Activated CD4-positive, alpha-beta T cell treated with anti-CD3 and anti-CD28 coated beads, Interleukin-2, amount 10 ng/mL, durations not matched to agents 24 days and 14 days (primary cell): ENCODE measurements at regions not wholly inside any gene's neighbourhood (a gene's known extent, or its start where the extent isn't known, plus 50 kb on each side); places are given as distances from the start of the nearest gene placed in this dataset.

ENCODE experiments used
- DNase-seq: peaks from one replicate; pipeline ENCODE4 v3.0.0; 2022
- H3K27ac Mint-ChIP-seq: one replicate; pipeline ENCODE4 v1.8.0; 2022; ENCODE audit warnings: mild to moderate bottlenecking, mixed read lengths
- H3K27me3 Mint-ChIP-seq: one replicate; pipeline ENCODE4 v1.8.0; 2022; ENCODE audit warnings: mixed read lengths
- H3K36me3 Mint-ChIP-seq: one replicate; pipeline ENCODE4 v1.8.0; 2022; ENCODE audit warnings: low read depth, mild to moderate bottlenecking, mixed read lengths
- H3K4me1 Mint-ChIP-seq: one replicate; pipeline ENCODE4 v1.8.0; 2021; ENCODE audit warnings: mixed read lengths
- H3K4me3 Mint-ChIP-seq: one replicate; pipeline ENCODE4 v1.8.0; 2022; ENCODE audit warnings: mild to moderate bottlenecking, moderate library complexity, mixed read lengths
- H3K9me3 Mint-ChIP-seq: one replicate; pipeline ENCODE4 v1.8.0; 2021; ENCODE audit warnings: mixed read lengths
- intact Hi-C: fragments of 100-400 bp; cut with micrococcal nuclease; formaldehyde crosslinking; loops from one replicate; pipeline ENCODE4 v1.15.1; 2023

- Mint-ChIP-seq H3K27ac (no peak overlapping the region), H3K9me3 (no peaks in the 10 kb centered on the region), H3K4me3 (no peak overlapping the region), H3K36me3 (no peaks in the 10 kb centered on the region), H3K4me1 (peaks cover 6% of the 10 kb centered on the region), H3K27me3 (peaks cover 28% of the 10 kb centered on the region)
- no peak for DNase-seq
- intact Hi-C loops = no loop called here
These were observed 192.9 kb upstream of the POU3F3 start for GRCh38 chr2:104660991-104661390.

- H3K4me3 Mint-ChIP-seq = no peak overlapping the region
- no peaks in the 10 kb centered on the region for H3K9me3 Mint-ChIP-seq
These were observed 189.2 kb upstream of the POU3F3 start for GRCh38 chr2:104664672-104665071.

GRCh38 chr2:104668631-104669030 is 185.3 kb upstream of the POU3F3 start:
- Mint-ChIP-seq H3K27ac (no peak overlapping the region), H3K4me1 (no peaks in the 10 kb centered on the region), H3K9me3 (no peaks in the 10 kb centered on the region), H3K4me3 (no peak overlapping the region), H3K27me3 (peaks cover 2% of the 10 kb centered on the region), H3K36me3 (no peaks in the 10 kb centered on the region)
- intact Hi-C loops = no loop called here
- DNase-seq = no peak

More at GRCh38 chr2:104664672-104665071, 189.2 kb upstream of the POU3F3 start:
- DNase-seq = no peak
- Mint-ChIP-seq H3K36me3 (no peaks in the 10 kb centered on the region), H3K27ac (no peak overlapping the region), H3K27me3 (peaks cover 13% of the 10 kb centered on the region), H3K4me1 (no peaks in the 10 kb centered on the region)
- intact Hi-C loops = no loop called here

- H3K9me3 Mint-ChIP-seq = no peaks in the 10 kb centered on the region
- no peaks in the 10 kb centered on the region for H3K36me3 Mint-ChIP-seq
- DNase-seq = no peak
- no peaks in the 10 kb centered on the region for H3K4me1 Mint-ChIP-seq
- no peak overlapping the region for H3K4me3 Mint-ChIP-seq
- intact Hi-C loops = no loop called here
- no peak overlapping the region for H3K27ac Mint-ChIP-seq
- H3K27me3 Mint-ChIP-seq = no peaks in the 10 kb centered on the region
These were observed 180.7 kb upstream of the POU3F3 start for GRCh38 chr2:104673225-104673624.

GRCh38 chr2:104678181-104678580 is 175.7 kb upstream of the POU3F3 start:
- H3K9me3 Mint-ChIP-seq = no peaks in the 10 kb centered on the region
- intact Hi-C loops = no loop called here
- no peak overlapping the region for H3K27ac Mint-ChIP-seq
- H3K4me3 Mint-ChIP-seq = no peak overlapping the region
- no peaks in the 10 kb centered on the region for H3K27me3 Mint-ChIP-seq
- no peaks in the 10 kb centered on the region for H3K4me1 Mint-ChIP-seq
- no peaks in the 10 kb centered on the region for H3K36me3 Mint-ChIP-seq
- no peak for DNase-seq

GRCh38 chr2:104685591-104685990 is 168.3 kb upstream of the POU3F3 start:
- DNase-seq = no peak
- Mint-ChIP-seq H3K36me3 (no peaks in the 10 kb centered on the region), H3K27ac (no peak overlapping the region), H3K27me3 (no peaks in the 10 kb centered on the region), H3K9me3 (no peaks in the 10 kb centered on the region), H3K4me1 (no peaks in the 10 kb centered on the region), H3K4me3 (no peak overlapping the region)
- intact Hi-C loops = no loop called here

- Mint-ChIP-seq H3K4me3 (no peak overlapping the region), H3K4me1 (no peaks in the 10 kb centered on the region), H3K27me3 (no peaks in the 10 kb centered on the region), H3K36me3 (no peaks in the 10 kb centered on the region), H3K9me3 (no peaks in the 10 kb centered on the region), H3K27ac (no peak overlapping the region)
- no peak for DNase-seq
- intact Hi-C loops = no loop called here
These were observed 166.8 kb upstream of the POU3F3 start for GRCh38 chr2:104687147-104687546.

- intact Hi-C loops = no loop called here
- H3K9me3 Mint-ChIP-seq = no peaks in the 10 kb centered on the region
- no peak overlapping the region for H3K27ac Mint-ChIP-seq
These were observed 163.5 kb upstream of the POU3F3 start for GRCh38 chr2:104690255-104690984.

GRCh38 chr2:104698276-104698675 is 155.6 kb upstream of the POU3F3 start:
- H3K27me3 Mint-ChIP-seq = no peaks in the 10 kb centered on the region
- no peaks in the 10 kb centered on the region for H3K4me1 Mint-ChIP-seq
- DNase-seq = no peak

More at GRCh38 chr2:104690255-104690984, 163.5 kb upstream of the POU3F3 start:
- no peak for DNase-seq
- no peak overlapping the region for H3K4me3 Mint-ChIP-seq
- no peaks in the 10 kb centered on the region for H3K4me1 Mint-ChIP-seq
- H3K27me3 Mint-ChIP-seq = no peaks in the 10 kb centered on the region
- H3K36me3 Mint-ChIP-seq = no peaks in the 10 kb centered on the region

GRCh38 chr2:104701411-104701911 is 152.5 kb upstream of the POU3F3 start:
- H3K27ac Mint-ChIP-seq = no peak overlapping the region
- no peak for DNase-seq
- intact Hi-C loops = no loop called here
- H3K4me3 Mint-ChIP-seq = no peak overlapping the region
- no peaks in the 10 kb centered on the region for H3K9me3 Mint-ChIP-seq
- no peaks in the 10 kb centered on the region for H3K36me3 Mint-ChIP-seq
- H3K4me1 Mint-ChIP-seq = no peaks in the 10 kb centered on the region
- no peaks in the 10 kb centered on the region for H3K27me3 Mint-ChIP-seq

More at GRCh38 chr2:104698276-104698675, 155.6 kb upstream of the POU3F3 start:
- Mint-ChIP-seq H3K27ac (no peak overlapping the region), H3K9me3 (no peaks in the 10 kb centered on the region), H3K36me3 (no peaks in the 10 kb centered on the region), H3K4me3 (no peak overlapping the region)
- intact Hi-C loops = no loop called here

GRCh38 chr2:104702031-104702850 is 151.7 kb upstream of the POU3F3 start:
- no peaks in the 10 kb centered on the region for H3K27me3 Mint-ChIP-seq
- no peak overlapping the region for H3K4me3 Mint-ChIP-seq
- no peak overlapping the region for H3K27ac Mint-ChIP-seq
- no peak for DNase-seq
- no peaks in the 10 kb centered on the region for H3K4me1 Mint-ChIP-seq
- intact Hi-C loops = no loop called here
- no peaks in the 10 kb centered on the region for H3K9me3 Mint-ChIP-seq
- no peaks in the 10 kb centered on the region for H3K36me3 Mint-ChIP-seq

- Mint-ChIP-seq H3K9me3 (no peaks in the 10 kb centered on the region), H3K4me3 (no peak overlapping the region), H3K4me1 (no peaks in the 10 kb centered on the region), H3K36me3 (no peaks in the 10 kb centered on the region), H3K27me3 (no peaks in the 10 kb centered on the region), H3K27ac (no peak overlapping the region)
- intact Hi-C loops = no loop called here
- no peak for DNase-seq
These were observed 150.2 kb upstream of the POU3F3 start for GRCh38 chr2:104703669-104704068.

GRCh38 chr2:104704496-104705245 is 149.2 kb upstream of the POU3F3 start:
- no peak for DNase-seq
- Mint-ChIP-seq H3K27me3 (no peaks in the 10 kb centered on the region), H3K9me3 (no peaks in the 10 kb centered on the region), H3K36me3 (no peaks in the 10 kb centered on the region), H3K4me3 (no peak overlapping the region), H3K27ac (no peak overlapping the region), H3K4me1 (no peaks in the 10 kb centered on the region)
- intact Hi-C loops = no loop called here

- no peak overlapping the region for H3K27ac Mint-ChIP-seq
- H3K4me1 Mint-ChIP-seq = no peaks in the 10 kb centered on the region
- H3K9me3 Mint-ChIP-seq = no peaks in the 10 kb centered on the region
- no peaks in the 10 kb centered on the region for H3K27me3 Mint-ChIP-seq
- DNase-seq = no peak
- intact Hi-C loops = no loop called here
- H3K36me3 Mint-ChIP-seq = no peaks in the 10 kb centered on the region
- H3K4me3 Mint-ChIP-seq = no peak overlapping the region
These were observed 146.9 kb upstream of the POU3F3 start for GRCh38 chr2:104707056-104707455.
